Activated CD4-positive, alpha-beta T cell treated with anti-CD3 and anti-CD28 coated beads, Interleukin-10, Interleukin-2, amounts not matched to agents 100 ng/mL and 50 ng/mL, durations not matched to agents 16 hours and 8 hours (primary cell): ENCODE measurements at regions not wholly inside any gene's neighbourhood (a gene's known extent, or its start where the extent isn't known, plus 50 kb on each side); places are given as distances from the start of the nearest gene placed in this dataset.

Experiments
- DNase-seq: peaks from one replicate; pipeline ENCODE4 v3.0.0-alpha.2; 2020

GRCh38 chr2:181396256-181397123 lies 60.7 kb upstream of the ITGA4 start:
- DNase-seq: no peak

GRCh38 chr2:181397331-181397730 lies 59.9 kb upstream of the ITGA4 start:
- no peak for DNase-seq

- DNase-seq: no peak
These were observed 59.2 kb upstream of the ITGA4 start for GRCh38 chr2:181398000-181398399.

GRCh38 chr2:181399027-181399426 lies 58.2 kb upstream of the ITGA4 start:
- no peak for DNase-seq

- DNase-seq: no peak
These were observed 52.7 kb upstream of the ITGA4 start for GRCh38 chr2:181404472-181404871.

- no peak for DNase-seq
These were observed 50.0 kb upstream of the ITGA4 start for GRCh38 chr2:181407171-181407570.
